NCI-H146 treated with DMSO at 0.1 percent for 48 hours (cell line): ENCODE measurements at regions not wholly inside any gene's neighbourhood (a gene's known extent, or its start where the extent isn't known, plus 50 kb on each side); places are given as distances from the start of the nearest gene placed in this dataset.

Source experiments
- DNase-seq: peaks from one replicate; lab custom pipeline; 2025; ENCODE audit not compliant: unreplicated experiment; lab: John Stamatoyannopoulos, UW

DNA sequence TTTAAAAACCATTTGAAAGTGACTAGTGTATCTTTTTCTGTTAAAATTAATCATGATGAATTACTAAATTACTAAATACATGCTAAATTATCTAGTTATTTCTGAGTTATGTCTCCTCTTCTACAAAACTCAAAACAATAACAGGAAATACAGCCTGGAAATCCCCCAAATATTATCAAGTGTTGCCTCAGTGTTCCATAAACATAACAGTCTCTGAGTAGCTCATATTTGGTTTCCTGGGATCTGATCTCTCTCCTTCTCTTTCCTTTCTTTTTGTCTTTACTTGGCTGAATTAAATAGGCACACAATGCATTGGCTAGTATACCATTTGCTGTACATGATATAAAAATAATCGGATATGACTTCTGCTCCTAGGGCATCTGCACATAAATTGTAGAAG lies 277.6 kb upstream of the IGFBP3 start:
- no peak for DNase-seq

DNA sequence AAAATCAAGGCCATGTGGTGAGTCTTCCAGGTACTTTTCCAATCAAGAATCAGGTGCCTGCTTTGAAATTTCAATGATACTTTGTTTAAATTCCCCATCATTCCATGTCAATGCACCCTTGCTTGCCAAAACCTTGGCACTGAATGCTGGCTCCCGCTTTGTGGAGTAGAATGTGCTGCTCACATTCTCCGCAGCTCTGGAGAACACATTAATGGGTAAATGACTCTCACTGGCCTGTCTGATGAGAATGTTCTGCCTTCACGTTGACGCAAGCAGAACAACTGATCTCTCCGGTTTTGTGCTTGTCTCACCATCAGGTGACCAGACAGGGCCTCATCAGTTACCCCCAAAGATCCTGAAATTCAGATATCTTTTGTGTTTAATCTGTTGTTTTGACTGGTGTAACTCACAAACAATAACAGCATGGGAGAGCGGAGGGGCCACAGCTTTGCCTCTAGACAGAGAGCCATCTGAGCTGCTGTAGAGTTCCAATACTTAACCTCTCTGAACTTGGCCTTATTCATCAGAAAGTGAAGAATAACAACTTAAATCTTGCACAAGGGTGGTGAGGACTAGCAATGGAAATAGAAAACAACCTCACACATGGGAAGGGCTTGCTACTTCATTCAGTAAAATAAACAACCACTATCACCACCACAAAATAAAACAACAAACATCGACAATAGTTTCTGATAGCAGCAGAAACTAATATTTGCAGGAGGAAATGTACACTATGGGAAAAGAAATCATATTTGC lies 276.9 kb upstream of the IGFBP3 start:
- no peak for DNase-seq

DNA sequence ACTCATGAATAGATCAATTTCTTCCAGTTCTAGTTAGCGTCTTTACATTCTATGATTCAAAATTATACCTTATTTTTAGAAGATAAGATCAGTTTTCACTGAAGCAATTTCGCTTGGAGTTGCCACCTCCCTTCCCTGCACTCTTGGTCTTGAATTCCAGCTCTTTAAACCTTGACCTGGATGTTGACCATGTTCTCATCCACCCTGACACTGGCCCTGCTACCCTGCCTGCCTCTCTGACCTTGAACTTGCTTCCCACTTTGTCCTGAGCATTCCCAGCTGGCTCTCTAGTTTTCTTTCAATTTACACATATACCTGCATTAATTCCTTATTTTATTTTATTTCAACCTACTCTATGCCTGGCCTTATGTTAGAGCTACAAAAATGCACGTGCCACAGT lies 274.9 kb upstream of the IGFBP3 start:
- DNase-seq = no peak

- no peak for DNase-seq
These were observed 271.2 kb upstream of the IGFBP3 start for GRCh38 chr7:46192271-46192670.

DNA sequence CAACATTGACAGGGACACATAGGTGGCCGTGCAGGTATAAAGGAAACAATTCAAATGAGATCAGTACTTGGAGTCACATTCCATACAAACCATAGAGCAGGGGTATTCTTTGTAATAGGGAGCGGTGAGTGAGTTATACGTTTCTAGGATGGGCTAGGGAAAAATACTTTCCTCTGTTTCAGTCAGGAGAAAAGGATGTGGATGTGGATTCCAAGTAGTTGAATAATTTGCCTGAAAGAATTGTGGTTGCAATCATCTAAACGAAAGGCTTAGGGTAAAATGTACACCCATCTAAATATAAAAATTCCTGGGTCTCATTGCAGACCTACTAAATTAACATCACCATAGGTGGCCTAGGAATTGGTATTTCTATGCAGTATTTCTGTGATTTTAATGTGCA lies 270.7 kb upstream of the IGFBP3 start:
- no peak for DNase-seq

DNA sequence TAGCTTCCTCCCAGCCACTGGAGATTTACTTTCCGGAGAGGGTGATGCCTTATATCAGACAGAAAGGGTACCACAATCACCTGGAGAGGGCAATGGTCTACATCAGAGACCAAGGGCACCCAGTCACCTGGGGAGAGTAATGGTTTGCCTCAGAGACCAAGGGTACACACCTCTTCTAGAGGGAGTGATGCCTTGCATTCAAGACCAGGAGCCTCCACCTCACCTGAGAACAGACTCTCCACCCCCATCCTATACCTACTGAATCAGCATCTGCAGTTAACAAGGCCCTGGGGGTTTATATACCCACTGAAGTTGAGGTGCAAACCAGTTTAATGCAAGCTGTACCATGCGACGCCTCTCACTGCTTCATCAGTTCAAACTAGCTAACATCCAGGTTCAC lies 270.2 kb upstream of the IGFBP3 start:
- no peak for DNase-seq

GRCh38 chr7:46189255-46189790 lies 268.3 kb upstream of the IGFBP3 start:
- DNase-seq = no peak

DNA sequence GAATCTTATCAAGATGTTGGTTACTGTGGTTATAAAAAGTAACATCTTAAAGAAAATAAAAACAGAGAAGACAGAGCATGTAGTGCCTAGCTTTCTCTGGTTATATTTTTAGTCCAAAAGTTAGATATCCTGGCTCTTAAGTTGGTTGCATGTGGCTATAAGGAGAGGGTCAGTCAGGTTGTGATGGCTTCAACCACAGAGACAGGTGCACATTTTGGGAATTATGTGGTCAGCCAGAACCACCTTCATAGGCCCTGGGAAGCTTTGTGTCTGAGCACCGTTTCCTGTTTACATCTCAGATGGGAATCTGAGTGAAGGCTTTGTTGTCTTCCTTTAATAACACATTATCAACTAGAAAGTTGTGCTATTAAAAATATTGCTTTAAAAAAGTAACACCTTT lies 265.1 kb upstream of the IGFBP3 start:
- DNase-seq = no peak

- no peak for DNase-seq
These were observed 258.1 kb upstream of the IGFBP3 start for GRCh38 chr7:46179061-46179610.

DNA sequence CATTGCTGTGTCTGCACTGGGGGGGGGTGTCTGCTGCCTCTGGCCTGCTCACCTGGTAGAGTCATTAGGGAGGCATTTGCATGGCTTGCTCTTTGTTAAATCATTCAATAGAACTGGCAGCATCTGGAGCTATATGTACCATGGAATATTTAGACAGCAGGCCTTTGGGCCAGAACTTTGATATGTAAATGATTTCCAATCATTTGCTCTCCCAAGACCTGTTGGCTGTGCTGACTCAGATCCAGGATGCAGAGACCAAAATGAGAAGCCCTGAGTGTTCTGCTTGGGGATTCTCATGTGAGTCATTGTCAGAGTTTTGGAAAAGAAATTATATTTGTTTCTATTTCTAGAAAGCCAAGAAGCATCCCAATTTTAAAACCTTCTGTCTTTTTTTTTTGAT lies 257.6 kb upstream of the IGFBP3 start:
- DNase-seq = no peak

- no peak for DNase-seq
These were observed 256.7 kb upstream of the IGFBP3 start for GRCh38 chr7:46177821-46178220.

- DNase-seq = no peak
These were observed 254.1 kb upstream of the IGFBP3 start for GRCh38 chr7:46175221-46175620.

DNA sequence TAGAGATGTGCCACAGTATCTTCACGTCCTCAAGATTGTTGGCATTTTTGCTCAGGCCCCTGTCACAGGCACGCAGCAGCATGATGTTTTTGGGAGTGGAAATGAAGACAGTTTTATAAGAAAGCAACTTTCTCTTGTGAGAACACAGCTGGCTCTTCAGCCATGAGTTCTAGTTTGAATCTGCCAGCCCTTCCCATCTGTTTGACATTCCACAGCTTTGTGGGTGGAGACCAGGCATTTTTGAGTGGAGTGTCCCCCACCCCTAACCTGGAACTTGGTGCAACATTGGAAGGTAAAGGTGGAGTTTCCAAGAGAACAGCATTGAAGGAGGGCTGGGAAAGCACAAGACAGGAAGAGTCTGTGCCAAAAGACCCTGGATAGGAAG lies 253.1 kb upstream of the IGFBP3 start:
- DNase-seq = no peak

GRCh38 chr7:46173476-46174195 lies 252.6 kb upstream of the IGFBP3 start:
- DNase-seq = no peak

DNA sequence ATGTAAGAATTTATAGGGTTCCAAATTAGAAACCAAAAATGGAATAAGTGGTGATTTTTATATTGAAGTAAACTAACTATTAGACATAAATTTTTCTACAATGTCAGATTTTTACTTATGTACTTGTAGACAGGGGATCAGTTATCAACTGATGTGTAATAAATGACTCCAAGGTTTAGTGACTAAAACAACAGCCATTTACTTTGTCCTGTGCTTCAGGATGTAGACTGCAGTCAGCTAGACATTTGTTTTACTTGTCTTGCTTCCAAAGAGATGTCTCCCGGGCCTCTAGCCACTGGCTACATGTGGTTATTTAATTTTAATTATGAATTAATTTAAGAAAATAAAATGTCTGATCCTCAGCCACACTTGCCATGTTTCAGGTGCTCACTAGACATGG lies 249.7 kb upstream of the IGFBP3 start:
- no peak for DNase-seq

- DNase-seq = no peak
These were observed 248.9 kb upstream of the IGFBP3 start for GRCh38 chr7:46170021-46170420.

DNA sequence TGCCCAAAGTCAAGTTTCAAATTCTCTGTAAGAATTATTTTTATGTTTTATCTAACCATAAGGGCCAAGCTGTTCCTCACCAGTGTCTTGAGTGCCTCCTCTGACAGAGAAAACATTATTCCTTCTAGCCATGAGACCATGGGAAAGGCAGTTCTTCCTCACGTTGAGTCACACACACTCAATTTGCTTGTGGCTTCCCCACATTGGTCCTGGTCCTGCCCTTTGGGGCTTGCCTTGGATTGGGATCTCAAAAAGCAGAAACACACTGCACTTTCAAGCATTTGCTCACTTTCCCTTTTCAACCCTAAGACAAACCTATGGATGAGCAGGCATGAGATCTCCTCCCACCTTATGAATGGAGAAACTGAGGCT lies 248.3 kb upstream of the IGFBP3 start:
- DNase-seq = no peak

DNA sequence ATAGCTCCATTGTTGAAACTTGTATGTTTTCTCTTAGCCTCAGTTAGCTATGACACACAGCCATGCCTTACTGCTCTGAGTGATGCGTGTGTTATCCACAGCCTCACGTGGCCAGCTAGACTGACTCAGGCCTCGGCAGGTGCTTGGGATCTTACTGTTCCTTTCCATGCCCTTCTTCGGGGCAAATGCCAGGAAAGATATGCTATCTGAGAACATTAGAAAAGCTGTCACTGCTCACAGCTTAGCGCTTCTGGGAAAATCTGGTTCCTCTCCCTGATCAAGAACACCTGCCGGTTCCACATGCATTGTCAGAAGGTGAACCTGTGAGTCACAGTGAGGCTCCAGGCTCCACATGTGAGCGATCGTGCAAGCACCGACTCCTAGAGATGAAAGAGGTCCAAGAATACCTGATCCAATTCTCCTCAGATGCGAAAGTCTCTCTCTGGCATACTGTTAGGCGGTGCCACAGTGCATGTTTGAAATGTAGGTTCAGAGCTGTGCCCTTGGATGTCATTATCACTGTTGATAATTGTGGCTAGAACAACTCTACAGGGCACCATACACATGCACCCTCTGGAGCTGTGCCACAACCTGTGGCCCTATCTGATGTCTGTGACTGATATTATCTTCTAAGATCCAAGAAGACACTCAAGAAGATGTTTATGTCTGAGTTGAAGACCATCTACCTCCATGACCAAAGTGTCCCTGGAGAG lies 247.8 kb upstream of the IGFBP3 start:
- DNase-seq = no peak

- DNase-seq = no peak
These were observed 247.2 kb upstream of the IGFBP3 start for GRCh38 chr7:46168231-46168630.

DNA sequence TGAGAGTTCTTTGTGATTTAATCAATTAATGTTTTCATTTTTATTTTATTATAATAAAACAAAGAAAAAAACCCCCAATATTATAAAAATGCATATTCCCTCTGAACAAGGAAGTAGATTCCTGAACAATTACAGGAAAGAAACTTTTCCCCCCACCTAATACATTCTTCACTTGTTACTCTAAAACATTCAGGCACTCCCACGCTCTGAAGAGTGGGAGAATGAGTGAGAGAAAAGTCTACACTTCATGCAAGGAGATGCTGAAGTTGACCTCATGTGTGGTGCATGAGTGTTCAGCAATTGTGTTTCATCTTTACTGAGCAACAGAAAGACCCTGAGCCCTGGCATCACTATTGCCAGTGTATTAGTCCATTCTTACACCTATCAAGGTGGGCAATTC lies 244.2 kb upstream of the IGFBP3 start:
- DNase-seq = no peak

DNA sequence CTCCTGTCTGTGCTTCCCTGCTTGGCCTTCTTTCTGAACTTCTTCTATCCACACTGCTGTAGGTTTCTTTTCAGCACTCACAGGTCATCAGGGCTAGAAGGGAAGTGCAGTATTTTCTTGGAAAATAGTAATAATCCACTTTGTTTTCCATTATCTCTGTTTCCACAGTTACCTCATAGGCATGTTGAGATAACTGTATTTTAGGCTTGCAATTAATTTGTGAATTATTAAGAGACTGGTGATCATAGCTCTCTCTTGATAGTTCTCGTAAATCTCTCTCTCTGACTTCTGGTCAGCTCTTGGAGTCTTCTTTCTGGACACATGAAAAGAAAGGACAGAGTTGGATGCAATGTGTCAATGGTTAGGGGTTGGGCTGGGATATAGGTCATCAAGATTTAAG lies 243.6 kb upstream of the IGFBP3 start:
- no peak for DNase-seq

- DNase-seq = no peak
These were observed 242.2 kb upstream of the IGFBP3 start for GRCh38 chr7:46163246-46163645.
